ENCODE measurements at regions not wholly inside any gene's neighbourhood (a gene's known extent, or its start where the extent isn't known, plus 50 kb on each side); places are given as distances from the start of the nearest gene placed in this dataset.

DNA sequence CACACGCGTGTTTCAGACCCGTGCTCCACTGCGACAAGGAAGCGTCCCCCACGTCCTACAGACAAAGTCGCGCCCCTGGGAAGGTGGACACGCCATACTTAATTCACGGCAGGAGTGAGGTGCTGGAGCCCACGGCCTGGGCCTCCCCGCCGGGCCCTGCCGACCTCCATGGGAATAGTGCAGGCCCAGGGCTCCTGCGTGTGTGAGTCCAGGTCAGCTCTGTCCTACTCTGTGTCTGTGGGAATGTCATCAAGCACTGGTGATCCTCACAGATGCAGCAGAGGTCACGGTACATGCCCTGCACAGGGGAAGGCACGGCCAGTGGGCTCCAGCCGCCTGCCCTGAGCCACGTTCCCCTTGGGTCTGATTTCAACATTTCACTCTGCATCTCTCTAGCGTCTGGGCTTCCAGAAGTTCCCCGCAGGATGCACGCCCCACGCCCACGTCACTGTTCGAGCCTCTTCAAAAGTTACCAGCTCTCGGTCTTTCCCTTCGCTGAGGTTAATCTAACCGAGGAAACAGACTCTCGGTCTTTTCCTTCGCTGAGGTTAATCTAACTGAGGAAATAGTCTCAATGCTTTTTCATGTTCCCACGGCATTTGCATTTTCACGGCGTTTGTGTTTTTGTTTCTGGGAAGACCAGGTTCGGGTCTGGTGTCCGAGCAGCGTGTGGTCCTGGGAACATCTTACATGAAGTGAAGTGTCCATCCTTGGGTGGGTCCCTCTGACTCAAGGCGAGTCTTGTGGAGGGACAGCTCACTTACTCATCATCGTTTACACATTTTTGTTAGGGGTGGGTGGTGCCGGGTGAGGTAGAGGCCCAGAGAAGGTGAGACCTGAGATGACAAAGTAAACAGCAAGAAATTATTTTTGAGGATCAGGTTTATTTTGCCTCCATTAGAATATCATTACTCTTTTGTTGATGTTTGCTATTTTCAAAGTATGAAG is 157.3 kb upstream of the ALKAL2 start:
- ChIA-PET POLR2A (no interaction called here), CTCF (no interaction called here)
- no peak for DNase-seq (ENCODE audit: low read depth, low spot score)
- no peak for TF ChIP-seq CTCF (IDR thresholded peaks at IDR 0.05; ENCODE audit: insufficient read depth, low read length, missing control alignments)
- H3K4me3 ChIP-seq (ENCODE audit: low read depth, low read length): no peak overlapping the region

- H3K4me3 ChIP-seq (ENCODE audit: low read depth, low read length): no peak overlapping the region
- TF ChIP-seq CTCF (IDR thresholded peaks at IDR 0.05; ENCODE audit: insufficient read depth, low read length, missing control alignments): no peak
- ChIA-PET POLR2A (no interaction called here), CTCF (no interaction called here)
- DNase-seq (ENCODE audit: low read depth, low spot score): no peak
Observed at GRCh38 chr2:443741-444140, 155.8 kb upstream of the ALKAL2 start.

GRCh38 chr2:443216-443615 is 155.3 kb upstream of the ALKAL2 start:
- CTCF ChIA-PET: no interaction called here
- POLR2A ChIA-PET: no interaction called here
- no peak for TF ChIP-seq CTCF (IDR thresholded peaks at IDR 0.05; ENCODE audit: insufficient read depth, low read length, missing control alignments)
- no peak overlapping the region for H3K4me3 ChIP-seq (ENCODE audit: low read depth, low read length)
- no peak for DNase-seq (ENCODE audit: low read depth, low spot score)

GRCh38 chr2:441258-442022 is 153.5 kb upstream of the ALKAL2 start:
- H3K4me3 ChIP-seq (ENCODE audit: low read depth, low read length): no peak overlapping the region
- ChIA-PET CTCF (no interaction called here), POLR2A (no interaction called here)
- DNase-seq (ENCODE audit: low read depth, low spot score): no peak
- TF ChIP-seq CTCF (IDR thresholded peaks at IDR 0.05; ENCODE audit: insufficient read depth, low read length, missing control alignments): no peak

DNA sequence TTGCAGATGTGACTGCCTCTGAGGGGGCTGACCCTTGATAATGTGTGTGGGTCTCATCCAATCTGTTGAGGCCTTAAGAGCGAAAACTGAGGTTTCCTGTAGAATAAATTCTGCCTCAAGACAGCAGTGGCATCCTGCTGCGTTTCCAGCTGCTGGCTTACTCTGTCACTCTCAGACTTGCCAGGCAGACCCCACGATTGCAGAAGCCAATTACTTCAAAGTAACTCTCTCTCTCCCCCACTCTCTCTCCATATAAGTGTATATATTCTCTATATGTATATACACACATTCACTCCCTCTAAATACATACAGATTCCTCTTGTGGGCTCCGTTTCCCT is 152.5 kb upstream of the ALKAL2 start:
- POLR2A ChIA-PET: no interaction called here
- CTCF ChIA-PET: no interaction called here
- DNase-seq (ENCODE audit: low read depth, low spot score): no peak

More for the DNA sequence above, 152.5 kb upstream of the ALKAL2 start:
- H3K4me3 ChIP-seq (ENCODE audit: low read depth, low read length): no peak overlapping the region
- no peak for TF ChIP-seq CTCF (IDR thresholded peaks at IDR 0.05; ENCODE audit: insufficient read depth, low read length, missing control alignments)
